GM19035 (cell line): ENCODE measurements at regions not wholly inside any gene's neighbourhood (a gene's known extent, or its start where the extent isn't known, plus 50 kb on each side); places are given as distances from the start of the nearest gene placed in this dataset.

Experiments
- ATAC-seq: cut with Tn5 transposase; IDR thresholded peaks from one replicate; pipeline ENCODE4 v1.9.1; 2021; ENCODE audit not compliant: unreplicated experiment

DNA sequence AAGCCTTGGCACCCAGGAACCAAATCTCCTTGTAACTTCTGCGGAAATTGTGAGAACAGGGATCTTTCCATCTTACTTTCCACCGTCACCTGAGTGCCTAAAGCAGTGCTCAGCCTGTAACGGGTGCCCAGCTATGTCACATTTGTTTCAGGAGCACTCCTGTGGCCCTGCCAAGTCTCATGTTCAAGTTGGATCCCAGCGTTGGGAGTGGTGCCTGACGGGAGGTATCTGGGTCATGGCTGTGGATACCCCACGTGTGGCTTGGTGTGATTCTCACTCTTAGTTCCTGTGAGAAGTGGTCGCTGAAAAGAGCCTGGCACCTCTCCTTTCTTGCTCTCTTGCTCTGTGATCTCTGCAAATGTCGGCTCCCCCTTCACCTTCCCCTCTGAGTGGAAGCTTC lies 114.9 kb downstream of the UQCRFS1 start:
- no peak for ATAC-seq

DNA sequence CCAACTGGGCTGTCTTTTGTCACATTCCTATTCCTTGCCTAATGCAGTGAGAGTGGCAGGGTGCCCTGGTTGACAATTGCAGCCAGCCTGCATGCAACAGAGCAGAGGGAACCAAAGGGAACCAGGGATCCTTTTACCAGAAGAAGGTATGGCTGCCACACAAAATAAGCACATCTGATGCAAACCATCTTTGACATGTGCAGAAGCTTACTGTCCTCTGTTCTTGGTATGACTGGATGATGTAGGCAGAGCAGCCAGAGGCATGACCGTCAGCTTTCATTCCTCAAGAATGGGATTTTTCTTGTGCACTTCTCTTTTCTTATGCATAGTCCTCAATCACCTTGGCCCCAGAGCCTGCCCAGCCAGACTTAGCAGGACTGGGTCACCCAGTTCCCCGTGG lies 116.1 kb downstream of the UQCRFS1 start:
- ATAC-seq: no peak

DNA sequence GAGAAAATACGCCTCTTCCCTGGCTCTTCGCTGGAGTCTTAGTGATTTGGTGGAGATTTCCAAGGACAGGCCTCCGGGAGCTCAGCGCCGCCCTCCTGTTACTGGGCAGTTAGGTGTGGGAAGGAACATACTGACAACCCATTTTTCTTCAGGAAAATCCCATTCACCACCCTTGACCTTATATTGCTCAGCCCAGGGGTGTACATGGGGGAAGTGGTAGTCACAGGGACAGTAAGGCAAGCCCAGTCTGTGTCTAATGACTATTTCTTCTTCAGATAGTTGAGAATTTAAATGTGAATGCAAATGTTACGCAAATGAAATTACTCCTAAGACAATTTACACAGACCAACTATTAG lies 119.4 kb downstream of the UQCRFS1 start:
- ATAC-seq: no peak

DNA sequence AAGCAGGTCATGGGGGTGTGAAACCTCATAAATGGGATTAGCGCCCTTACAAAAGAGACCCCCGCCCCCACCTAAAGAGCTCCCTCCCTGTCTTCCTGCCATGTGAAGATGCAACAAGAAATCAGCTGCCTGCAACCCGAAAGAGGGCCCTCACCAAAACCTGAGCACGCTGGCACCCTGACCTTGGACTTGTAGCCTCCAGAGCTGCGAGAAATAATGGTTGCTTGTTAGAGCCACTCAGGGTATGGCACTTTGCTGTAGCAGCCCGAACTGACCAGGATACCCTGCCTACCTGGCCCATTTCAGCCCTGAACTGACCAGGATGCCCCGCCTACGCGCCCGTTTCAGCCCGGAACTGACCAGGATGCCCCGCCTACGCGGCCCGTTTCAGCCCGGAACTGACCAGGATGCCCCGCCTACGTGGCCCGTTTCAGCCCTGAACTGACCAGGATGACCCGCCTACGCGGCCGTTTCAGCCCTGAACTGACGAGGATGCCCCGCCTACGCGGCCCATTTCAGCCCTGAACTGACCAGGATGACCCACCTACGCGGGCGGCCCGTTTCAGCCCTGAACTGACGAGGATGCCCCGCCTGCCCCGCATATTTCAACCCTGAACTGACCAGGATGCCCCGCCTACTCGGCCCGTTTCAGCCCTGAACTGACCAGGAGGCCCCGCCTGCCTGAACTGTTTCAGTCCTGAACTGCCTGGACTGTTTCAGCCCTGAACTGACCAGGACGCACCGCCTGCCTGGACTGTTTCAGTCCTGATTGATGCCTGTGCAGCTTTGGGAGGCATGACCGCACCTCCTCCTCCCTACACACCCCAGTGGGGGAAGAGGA lies 120.0 kb downstream of the UQCRFS1 start:
- ATAC-seq: no peak

DNA sequence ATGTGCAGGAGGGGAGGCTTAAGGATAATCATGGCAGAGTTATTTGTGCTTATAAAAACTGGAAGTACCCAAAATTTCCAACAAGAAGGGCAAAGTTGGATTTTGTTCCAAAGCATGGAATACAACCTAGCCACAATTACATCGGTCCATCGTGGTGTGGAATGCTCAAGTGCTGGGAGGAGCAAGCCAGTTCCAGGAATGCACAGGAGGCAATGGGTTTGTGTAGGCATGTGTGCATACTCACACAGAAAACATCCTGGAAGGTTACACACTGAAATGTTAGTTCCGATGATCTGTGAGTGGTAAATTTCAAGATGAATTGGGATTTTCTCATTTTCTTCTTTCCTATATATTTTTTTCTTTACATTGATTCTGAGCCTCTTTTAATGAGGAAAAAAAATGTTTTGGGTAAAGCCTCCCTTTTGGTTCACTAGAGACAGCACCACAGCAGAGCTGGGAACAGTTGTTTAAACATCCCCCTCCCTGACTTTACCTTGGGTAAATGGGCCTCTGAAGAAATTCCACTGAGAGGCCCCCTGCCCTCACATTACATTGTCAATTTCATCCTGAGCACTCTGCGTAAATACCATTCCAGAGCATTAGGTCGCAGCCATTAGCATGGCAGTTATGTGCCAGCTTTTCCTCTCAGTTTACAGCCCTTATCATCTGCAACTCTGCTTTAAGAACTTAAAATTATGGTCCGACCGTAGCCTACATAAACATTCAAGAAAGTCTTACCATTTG lies 122.0 kb downstream of the UQCRFS1 start:
- ATAC-seq: no peak

DNA sequence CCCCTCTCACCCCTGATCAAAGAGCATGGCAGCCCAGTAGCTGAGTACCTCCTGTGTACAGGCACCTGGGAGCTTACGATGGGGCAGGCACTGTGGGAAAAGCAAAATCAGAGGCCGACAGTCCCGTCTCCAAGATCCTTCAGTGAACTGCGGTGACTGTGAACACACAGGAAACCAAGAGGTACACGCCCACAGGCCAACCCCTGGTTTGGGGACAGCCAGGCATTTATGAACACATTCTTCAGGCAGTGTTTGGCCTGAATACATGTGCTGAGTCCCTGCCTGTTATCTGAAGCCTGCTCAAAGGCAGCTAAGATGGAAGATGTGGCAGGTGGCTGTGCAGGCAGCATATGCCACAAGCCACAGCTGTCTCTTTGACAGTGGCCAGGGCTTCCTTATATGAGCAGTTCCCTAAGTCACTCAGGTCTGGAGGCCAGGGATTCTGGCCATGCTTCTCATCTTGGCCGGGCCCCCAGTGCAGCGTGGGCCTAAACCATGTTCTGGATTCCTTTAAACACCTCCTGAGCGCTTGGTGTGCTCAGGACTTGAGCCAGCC lies 123.6 kb downstream of the UQCRFS1 start:
- no peak for ATAC-seq

DNA sequence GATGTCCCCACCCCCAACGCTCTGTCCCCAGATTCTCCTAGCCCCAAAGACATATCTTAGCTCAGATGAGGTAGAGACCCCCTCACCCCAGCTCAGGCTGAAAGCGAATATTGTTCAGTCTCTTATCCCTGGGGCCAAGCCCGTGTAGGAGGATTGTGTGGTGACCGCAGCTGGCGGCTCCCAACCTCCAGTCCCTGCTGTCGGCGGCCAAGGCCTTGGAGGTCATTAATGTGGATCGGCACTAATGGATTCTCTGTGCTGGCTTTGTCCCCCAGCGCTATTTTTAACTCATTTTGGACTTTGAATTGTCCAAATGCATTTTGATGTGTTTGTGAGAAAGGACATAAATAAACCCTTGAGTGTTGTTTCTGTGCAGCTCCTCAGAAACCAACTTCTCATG lies 124.2 kb downstream of the UQCRFS1 start:
- ATAC-seq: no peak

DNA sequence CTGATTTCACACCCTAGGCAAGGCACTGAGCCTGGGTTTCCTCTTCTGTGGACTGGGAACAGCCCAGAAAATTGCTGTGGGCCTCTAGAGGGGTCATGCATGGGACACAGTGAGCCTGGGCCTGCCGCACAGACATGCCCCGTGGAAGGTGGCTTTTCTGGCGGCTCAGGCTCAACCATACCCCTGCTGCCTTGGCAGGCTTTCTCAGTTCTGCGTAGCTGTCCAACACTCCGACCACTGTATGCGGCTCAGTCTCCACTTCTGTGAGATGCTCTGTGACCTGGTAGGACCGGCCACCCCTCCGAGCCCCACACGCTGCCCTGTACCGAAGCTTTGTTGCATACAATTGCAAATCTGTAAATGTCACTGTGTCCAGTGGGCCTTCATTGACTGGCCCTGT lies 126.3 kb downstream of the UQCRFS1 start:
- ATAC-seq: no peak

DNA sequence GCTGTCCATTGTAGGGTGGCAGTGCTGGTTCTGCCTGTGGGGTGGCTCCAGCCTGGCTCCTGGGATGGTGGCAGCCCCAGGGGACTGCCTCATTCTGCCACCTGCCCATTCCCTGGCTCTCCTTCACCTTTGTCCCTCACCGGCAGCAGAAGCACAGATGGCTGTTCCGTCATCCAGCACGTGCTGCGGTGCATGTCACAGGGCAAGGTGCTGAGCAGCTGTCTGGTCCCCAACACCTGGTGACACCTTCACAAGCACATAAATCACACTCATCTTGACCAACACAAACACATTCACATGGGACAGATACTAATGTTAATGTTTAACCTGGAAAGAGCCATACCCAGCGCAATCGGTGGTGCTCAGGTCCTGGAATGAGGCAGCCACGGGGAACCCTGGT lies 126.8 kb downstream of the UQCRFS1 start:
- ATAC-seq: no peak

DNA sequence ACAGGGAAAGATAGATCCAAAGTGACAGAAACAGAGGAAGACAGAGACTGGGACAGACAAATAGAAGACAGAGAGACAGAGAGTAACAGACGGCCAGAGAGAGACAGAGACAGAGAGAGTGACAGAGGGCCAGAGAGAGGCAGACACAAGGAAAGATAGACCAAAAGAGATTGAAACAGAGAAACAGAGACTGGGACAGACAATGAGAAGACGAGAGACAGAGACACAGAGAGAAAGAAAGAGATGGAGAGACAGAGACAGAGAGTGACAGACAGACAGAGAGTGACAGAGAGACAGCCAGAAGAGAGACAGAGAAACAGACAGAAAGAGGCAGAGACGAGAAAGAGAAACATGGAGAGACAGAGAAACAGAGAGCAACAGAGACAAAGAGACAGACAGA lies 127.3 kb downstream of the UQCRFS1 start:
- no peak for ATAC-seq

DNA sequence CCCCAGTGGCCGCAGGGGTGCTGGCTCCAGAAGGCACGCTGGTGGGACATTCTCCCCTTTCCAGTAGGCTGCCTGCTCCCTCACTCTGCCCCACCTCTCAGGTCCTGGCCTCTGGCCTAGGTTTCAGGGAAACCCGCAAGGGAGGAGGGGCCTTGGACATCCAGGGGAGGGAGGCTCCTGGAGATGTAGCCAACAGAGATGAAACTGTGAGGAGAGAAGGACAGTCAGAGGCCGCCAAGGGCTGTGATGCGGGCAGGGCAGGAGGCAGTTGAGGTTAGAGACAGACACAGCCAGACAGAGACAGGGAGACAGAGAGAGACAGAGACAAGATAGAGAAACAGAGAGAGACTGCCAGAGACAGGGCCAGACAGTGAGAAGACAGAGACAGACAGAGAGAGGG lies 127.7 kb downstream of the UQCRFS1 start:
- no peak for ATAC-seq

DNA sequence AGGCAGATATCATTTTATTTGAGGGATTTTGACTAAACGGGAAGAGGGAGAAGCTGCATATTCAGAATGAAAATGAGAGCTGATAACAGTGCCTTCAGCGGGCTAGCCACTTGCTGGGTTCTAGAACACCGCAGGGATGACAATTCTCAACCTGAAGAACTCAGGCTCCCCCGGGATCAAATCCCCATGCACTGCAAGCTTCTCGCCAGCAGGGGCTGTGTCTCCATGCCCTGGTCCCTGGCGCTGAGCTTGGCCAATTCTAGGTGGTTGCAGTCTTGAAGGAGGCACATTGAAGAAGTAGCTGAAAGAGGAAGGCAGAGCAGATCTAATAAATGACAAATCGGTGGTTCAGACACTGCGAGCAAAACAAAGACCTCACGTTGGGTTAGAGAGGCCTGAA lies 128.7 kb downstream of the UQCRFS1 start:
- ATAC-seq: no peak

DNA sequence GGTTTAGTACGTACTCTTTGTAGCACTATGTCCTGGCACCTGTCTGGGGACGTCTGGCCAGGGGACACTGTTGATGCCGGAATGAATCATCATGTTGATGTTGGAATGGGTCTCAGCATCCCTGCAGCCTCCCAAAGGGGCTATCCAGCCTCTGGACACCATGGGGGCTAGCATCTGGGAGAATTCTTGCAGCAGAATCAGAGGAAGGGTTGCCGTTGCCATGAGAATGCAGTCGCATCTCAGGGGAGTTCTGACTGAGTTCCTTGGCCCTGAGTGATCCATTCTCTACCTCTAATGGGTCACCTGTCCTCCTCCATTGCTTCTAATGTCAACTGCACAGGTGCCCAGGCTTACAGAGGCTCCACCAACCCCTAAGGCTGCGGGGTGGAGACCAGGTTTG lies 129.1 kb downstream of the UQCRFS1 start:
- ATAC-seq: no peak

DNA sequence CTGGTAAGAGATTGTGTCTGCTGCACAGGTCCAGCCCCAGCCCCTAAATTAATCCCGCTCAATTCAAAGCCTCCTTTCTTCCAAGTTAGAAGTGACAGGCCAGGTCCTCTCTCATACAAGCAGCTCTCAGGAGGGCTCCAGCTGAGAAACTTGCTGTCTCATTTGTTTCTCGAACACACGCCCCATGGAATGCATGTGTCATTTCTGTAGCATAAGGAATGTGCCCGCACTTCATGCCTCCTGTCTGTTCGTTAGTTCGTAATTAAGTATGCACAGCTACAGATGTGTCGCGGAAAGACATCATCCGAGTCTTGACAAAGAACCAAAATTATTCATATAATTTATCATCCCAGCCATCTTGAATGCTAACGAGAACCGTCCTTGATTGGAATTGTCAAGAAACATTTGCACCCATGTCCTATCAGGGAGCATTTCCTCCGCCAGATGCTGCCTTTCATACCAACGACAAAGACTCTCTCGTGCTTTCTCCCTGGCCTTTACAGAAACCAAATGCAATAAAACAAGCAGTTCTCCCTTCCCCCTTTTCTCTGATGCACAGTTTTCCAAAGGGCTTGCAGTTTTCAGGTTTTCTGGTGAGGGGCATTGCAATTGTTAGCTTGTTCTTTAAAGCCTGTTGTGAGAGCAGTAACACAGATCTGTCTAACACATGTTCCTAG lies 133.5 kb downstream of the UQCRFS1 start:
- ATAC-seq: no peak

DNA sequence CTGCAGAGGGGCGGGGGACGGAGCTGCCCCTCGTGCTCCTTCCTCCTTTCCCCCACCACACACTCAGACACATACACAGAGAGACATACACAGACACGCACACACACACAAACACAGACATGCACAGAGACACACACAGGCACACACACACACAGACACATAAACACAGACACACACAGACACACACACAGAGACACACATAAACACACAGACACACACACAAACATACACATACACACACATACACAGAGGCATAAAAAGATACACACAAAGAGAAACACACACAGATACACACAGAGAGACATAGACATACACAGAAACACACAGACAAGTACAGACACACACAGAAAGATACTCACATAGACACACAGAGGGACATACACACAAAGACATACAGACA lies 136.0 kb downstream of the UQCRFS1 start:
- ATAC-seq: no peak

DNA sequence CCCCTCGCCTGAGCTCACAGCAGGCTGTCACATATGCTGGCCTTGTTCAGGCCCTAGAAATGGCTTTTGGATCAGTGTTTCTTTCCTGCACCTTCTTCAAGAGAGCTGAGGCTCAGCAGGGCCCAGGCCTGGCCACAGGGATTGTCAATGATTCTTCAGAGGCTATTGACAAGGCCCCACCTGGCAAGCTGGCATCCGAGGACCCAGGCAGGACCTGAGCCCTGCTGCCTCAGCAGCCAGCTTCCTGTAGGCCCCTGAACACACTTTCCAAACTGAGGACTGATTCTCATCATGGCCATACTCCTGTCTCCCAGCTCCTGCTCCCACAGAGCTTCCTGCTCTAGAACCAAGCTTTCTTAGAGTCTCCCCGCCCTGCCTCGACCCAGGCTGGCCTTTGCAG lies 136.8 kb downstream of the UQCRFS1 start:
- ATAC-seq: no peak

DNA sequence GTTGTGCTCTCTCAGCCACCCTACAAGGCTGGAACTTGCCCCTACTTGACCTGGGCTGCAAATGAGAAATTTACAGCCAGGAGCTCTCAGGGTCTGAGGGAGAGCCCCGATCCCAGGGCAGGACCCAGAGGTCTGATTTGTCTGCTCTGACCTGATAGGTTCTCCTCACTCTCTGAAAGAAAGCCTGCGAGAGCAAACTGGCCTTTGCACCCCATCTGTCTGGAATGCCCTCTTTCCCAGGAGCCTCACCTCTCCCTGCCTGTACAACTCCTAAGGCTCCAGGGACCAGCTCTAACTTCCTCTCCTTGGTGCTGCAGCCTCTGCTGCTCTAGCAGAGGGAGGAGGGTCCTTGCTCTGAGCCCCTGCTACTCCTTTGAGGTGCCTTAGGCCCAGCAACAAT lies 137.8 kb downstream of the UQCRFS1 start:
- ATAC-seq: no peak

DNA sequence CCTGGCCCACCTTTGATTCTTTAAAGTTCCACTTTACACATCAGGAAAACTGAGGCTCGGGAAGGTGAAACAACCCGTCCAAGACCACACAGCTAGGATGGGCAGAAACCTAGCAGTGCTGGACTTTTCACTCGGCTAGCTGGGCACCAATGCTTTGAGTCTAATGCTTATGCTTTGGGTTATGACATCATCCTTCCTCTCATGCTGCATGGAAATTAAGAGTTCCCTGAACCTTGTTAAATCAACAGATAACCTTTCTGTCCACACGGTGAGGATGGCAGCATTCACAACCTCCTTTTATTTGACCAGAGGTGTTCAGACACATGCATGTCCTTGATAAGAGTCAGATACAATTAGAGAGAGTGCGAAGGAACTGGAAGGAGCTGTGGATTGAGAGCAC lies 138.4 kb downstream of the UQCRFS1 start:
- ATAC-seq: no peak

DNA sequence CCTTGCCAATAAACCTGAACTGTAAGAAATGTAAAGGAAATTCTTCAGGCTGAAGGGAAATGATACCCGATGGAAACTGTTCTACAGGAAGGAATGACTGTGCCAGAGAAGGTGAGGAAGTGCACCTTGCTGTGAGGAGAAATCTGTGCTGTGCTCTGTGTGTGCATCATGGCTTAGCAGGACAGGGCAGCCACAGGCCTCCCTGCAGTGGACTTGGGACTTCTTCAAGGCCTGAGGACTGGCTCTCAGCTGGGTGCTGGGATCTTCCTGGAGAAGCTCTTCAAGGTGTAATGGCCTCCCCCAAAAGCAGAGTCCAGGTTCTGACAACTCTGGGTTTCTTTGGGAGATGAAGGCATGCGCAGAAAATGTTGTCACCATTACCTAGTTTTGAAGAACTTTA lies 145.1 kb downstream of the UQCRFS1 start:
- no peak for ATAC-seq

DNA sequence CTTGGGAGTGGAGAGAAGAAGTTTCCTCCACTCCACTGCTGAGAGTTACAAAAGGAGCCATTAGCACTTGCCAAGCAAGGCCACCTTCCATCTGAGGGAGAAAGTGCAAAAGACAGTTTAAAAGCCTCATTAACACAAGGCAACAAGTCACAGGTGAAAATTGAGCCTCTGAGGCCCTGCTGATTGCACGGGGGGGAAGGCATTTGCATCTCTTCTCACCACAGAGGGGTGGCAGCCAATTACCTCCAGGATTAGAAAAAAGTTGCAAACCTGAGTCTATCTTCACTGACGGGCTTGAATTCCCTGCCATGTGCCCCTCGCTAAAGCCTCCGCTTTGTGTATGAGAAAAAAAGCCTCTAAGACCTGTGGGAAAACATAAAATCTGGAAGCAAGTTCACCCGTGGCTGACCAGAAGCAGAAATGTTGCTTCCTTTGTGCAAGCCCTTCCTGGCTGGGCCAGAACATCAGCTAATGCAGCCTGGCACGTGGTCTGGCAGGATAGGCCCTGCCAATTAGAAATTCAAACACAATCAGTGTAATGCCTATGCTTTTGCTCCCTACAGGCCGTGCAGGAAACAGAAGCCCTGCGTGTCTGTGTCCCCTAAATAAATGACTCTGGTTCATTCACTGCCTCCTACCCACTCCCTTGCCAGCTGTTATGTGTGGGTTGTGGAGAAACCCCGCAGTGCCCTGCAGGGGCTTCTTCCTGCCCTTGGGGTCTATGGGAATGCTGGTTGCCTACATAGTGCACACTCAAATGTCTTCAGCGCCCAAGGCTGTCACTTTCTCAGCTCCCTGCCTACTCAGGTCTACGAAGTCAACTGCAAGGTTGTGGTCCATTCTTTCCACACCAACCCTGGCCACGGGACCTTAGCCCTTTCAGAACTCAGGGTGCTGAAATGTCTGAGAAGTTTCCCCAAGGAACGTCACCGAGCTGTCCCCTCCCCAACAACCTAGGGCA lies 150.2 kb downstream of the UQCRFS1 start:
- ATAC-seq: no peak
